GM23338 (cell line): ENCODE measurements at regions not wholly inside any gene's neighbourhood (a gene's known extent, or its start where the extent isn't known, plus 50 kb on each side); places are given as distances from the start of the nearest gene placed in this dataset.
"Not testable (repeated sequence)": the region's sequence is repeated elsewhere in the genome, so short reads cannot be mapped to it uniquely, and the experiment has no call there.

Source experiments
- CREB1 ChIP-seq: fragments of 250-450 bp; sonication (Bioruptor Pico); IDR thresholded peaks from 2 replicates; pipeline ENCODE4 v1.5.0; 2020; ENCODE audit warnings: low read depth, mild to moderate bottlenecking, moderate library complexity
- EZH2 ChIP-seq: fragments of 200-600 bp; sonication (generic); IDR thresholded peaks from one replicate; pipeline ENCODE4 v1.8.0; 2017; ENCODE audit warnings: antibody characterized with exemption, mild to moderate bottlenecking, low read depth; ENCODE audit not compliant: unreplicated experiment
- EZH2phosphoT487 ChIP-seq: fragments of 200-600 bp; sonication (generic); IDR thresholded peaks from one replicate; pipeline ENCODE4 v1.8.1; 2018; ENCODE audit warnings: antibody characterized with exemption; ENCODE audit not compliant: unreplicated experiment
- JUNB ChIP-seq: IDR thresholded peaks from one replicate; pipeline ENCODE4 v1.6.1; 2016; ENCODE audit warnings: antibody characterized with exemption; ENCODE audit not compliant: unreplicated experiment
- POLR2AphosphoS5 ChIP-seq: IDR thresholded peaks from 2 replicates; pipeline ENCODE4 v1.6.1; 2016; ENCODE audit warnings: antibody characterized with exemption, low read depth
- STAT1 ChIP-seq: IDR thresholded peaks from one replicate; pipeline ENCODE4 v1.6.1; 2016; ENCODE audit warnings: antibody characterized with exemption; ENCODE audit not compliant: unreplicated experiment
- ZNF114 ChIP-seq: fragments of 250-450 bp; sonication (Bioruptor Pico); IDR thresholded peaks from 2 replicates; pipeline ENCODE4 v1.5.0; 2020; ENCODE audit warnings: mild to moderate bottlenecking, moderate library complexity
- TF ChIP-seq, protein P1 (sequence below), 2 experiments: fragments of 200-600 bp in 1 of 2; sonication (generic) in 1 of 2; conservative IDR thresholded peaks; 2 replicates each; pipeline versions ENCODE4 v1.5.1 to v1.6.1; 2016 to 2017; ENCODE audit warnings: antibody characterized with exemption in 2 of 2, low read depth in 2 of 2, mild to moderate bottlenecking in 2 of 2, moderate library complexity in 1 of 2
- TF ChIP-seq, protein P2 (sequence below): IDR thresholded peaks from one replicate; pipeline ENCODE4 v1.6.1; 2018; ENCODE audit warnings: antibody characterized with exemption; ENCODE audit not compliant: unreplicated experiment
- TF ChIP-seq, protein P3 (sequence below): fragments of 250-450 bp; sonication (Bioruptor Pico); IDR thresholded peaks from 2 replicates; pipeline ENCODE4 v1.5.0; 2020; ENCODE audit warnings: mild to moderate bottlenecking, moderate library complexity

DNA sequence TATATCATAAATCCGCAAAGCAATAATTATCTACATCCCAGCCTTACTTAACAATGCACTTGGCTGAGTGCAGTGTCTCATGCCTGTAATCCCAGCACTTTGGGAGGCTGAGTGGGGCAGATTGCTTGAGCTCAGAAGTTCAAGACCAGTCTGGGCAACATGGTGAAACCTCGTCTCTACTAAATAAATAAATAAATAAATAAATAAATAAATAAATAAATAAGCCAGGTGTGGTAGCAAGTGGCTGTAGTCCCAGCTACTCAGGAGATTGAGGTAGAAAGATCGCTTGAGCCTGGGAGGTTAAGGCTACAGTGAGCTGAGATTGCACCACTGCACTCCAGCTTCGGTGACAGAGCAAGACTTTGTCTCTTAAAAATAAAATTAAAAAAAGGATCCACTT is 898.1 kb downstream of the DNAJB9 start:
- TF ChIP-seq EZH2phosphoT487; STAT1; CREB1; POLR2AphosphoS5; ZNF114 (CRISPR knock-in tag); EZH2; JUNB: not testable (repeated sequence)
- TF ChIP-seq, protein P1, sequence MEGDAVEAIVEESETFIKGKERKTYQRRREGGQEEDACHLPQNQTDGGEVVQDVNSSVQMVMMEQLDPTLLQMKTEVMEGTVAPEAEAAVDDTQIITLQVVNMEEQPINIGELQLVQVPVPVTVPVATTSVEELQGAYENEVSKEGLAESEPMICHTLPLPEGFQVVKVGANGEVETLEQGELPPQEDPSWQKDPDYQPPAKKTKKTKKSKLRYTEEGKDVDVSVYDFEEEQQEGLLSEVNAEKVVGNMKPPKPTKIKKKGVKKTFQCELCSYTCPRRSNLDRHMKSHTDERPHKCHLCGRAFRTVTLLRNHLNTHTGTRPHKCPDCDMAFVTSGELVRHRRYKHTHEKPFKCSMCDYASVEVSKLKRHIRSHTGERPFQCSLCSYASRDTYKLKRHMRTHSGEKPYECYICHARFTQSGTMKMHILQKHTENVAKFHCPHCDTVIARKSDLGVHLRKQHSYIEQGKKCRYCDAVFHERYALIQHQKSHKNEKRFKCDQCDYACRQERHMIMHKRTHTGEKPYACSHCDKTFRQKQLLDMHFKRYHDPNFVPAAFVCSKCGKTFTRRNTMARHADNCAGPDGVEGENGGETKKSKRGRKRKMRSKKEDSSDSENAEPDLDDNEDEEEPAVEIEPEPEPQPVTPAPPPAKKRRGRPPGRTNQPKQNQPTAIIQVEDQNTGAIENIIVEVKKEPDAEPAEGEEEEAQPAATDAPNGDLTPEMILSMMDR (conservative IDR thresholded peaks at IDR 0.05; ENCODE audit: low read depth in 2 of 2), result not testable (repeated sequence)
- TF ChIP-seq, protein P2, sequence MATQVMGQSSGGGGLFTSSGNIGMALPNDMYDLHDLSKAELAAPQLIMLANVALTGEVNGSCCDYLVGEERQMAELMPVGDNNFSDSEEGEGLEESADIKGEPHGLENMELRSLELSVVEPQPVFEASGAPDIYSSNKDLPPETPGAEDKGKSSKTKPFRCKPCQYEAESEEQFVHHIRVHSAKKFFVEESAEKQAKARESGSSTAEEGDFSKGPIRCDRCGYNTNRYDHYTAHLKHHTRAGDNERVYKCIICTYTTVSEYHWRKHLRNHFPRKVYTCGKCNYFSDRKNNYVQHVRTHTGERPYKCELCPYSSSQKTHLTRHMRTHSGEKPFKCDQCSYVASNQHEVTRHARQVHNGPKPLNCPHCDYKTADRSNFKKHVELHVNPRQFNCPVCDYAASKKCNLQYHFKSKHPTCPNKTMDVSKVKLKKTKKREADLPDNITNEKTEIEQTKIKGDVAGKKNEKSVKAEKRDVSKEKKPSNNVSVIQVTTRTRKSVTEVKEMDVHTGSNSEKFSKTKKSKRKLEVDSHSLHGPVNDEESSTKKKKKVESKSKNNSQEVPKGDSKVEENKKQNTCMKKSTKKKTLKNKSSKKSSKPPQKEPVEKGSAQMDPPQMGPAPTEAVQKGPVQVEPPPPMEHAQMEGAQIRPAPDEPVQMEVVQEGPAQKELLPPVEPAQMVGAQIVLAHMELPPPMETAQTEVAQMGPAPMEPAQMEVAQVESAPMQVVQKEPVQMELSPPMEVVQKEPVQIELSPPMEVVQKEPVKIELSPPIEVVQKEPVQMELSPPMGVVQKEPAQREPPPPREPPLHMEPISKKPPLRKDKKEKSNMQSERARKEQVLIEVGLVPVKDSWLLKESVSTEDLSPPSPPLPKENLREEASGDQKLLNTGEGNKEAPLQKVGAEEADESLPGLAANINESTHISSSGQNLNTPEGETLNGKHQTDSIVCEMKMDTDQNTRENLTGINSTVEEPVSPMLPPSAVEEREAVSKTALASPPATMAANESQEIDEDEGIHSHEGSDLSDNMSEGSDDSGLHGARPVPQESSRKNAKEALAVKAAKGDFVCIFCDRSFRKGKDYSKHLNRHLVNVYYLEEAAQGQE, result not testable (repeated sequence)
- TF ChIP-seq, protein P3, sequence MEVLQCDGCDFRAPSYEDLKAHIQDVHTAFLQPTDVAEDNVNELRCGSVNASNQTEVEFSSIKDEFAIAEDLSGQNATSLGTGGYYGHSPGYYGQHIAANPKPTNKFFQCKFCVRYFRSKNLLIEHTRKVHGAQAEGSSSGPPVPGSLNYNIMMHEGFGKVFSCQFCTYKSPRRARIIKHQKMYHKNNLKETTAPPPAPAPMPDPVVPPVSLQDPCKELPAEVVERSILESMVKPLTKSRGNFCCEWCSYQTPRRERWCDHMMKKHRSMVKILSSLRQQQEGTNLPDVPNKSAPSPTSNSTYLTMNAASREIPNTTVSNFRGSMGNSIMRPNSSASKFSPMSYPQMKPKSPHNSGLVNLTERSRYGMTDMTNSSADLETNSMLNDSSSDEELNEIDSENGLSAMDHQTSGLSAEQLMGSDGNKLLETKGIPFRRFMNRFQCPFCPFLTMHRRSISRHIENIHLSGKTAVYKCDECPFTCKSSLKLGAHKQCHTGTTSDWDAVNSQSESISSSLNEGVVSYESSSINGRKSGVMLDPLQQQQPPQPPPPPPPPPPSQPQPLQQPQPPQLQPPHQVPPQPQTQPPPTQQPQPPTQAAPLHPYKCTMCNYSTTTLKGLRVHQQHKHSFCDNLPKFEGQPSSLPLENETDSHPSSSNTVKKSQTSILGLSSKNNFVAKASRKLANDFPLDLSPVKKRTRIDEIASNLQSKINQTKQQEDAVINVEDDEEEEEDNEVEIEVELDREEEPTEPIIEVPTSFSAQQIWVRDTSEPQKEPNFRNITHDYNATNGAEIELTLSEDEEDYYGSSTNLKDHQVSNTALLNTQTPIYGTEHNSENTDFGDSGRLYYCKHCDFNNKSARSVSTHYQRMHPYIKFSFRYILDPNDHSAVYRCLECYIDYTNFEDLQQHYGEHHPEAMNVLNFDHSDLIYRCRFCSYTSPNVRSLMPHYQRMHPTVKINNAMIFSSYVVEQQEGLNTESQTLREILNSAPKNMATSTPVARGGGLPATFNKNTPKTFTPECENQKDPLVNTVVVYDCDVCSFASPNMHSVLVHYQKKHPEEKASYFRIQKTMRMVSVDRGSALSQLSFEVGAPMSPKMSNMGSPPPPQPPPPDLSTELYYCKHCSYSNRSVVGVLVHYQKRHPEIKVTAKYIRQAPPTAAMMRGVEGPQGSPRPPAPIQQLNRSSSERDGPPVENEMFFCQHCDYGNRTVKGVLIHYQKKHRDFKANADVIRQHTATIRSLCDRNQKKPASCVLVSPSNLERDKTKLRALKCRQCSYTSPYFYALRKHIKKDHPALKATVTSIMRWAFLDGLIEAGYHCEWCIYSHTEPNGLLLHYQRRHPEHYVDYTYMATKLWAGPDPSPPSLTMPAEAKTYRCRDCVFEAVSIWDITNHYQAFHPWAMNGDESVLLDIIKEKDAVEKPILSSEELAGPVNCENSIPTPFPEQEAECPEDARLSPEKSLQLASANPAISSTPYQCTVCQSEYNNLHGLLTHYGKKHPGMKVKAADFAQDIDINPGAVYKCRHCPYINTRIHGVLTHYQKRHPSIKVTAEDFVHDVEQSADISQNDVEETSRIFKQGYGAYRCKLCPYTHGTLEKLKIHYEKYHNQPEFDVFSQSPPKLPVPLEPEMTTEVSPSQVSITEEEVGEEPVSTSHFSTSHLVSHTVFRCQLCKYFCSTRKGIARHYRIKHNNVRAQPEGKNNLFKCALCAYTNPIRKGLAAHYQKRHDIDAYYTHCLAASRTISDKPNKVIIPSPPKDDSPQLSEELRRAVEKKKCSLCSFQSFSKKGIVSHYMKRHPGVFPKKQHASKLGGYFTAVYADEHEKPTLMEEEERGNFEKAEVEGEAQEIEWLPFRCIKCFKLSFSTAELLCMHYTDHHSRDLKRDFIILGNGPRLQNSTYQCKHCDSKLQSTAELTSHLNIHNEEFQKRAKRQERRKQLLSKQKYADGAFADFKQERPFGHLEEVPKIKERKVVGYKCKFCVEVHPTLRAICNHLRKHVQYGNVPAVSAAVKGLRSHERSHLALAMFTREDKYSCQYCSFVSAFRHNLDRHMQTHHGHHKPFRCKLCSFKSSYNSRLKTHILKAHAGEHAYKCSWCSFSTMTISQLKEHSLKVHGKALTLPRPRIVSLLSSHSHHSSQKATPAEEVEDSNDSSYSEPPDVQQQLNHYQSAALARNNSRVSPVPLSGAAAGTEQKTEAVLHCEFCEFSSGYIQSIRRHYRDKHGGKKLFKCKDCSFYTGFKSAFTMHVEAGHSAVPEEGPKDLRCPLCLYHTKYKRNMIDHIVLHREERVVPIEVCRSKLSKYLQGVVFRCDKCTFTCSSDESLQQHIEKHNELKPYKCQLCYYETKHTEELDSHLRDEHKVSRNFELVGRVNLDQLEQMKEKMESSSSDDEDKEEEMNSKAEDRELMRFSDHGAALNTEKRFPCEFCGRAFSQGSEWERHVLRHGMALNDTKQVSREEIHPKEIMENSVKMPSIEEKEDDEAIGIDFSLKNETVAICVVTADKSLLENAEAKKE (CRISPR knock-in tag), result not testable (repeated sequence)
